Fibroblast of the aortic adventitia (primary cell): ENCODE measurements at regions not wholly inside any gene's neighbourhood (a gene's known extent, or its start where the extent isn't known, plus 50 kb on each side); places are given as distances from the start of the nearest gene placed in this dataset.

ENCODE experiments used
- DNase-seq: peaks from one replicate; pipeline ENCODE4 v3.0.0-alpha.2; 2010; ENCODE audit warnings: low read depth
- H3K4me3 ChIP-seq: 2 replicates; pipeline ENCODE4 v1.5.1; 2011; ENCODE audit warnings: low read depth, mild to moderate bottlenecking, control low read depth, low read length, moderate library complexity
- TF ChIP-seq, protein P1 (sequence below): IDR thresholded peaks from 2 replicates; pipeline ENCODE4 v1.5.1; 2011; ENCODE audit warnings: mild to moderate bottlenecking, low read length, control low read depth, inconsistent platforms; ENCODE audit not compliant: insufficient read depth

DNA sequence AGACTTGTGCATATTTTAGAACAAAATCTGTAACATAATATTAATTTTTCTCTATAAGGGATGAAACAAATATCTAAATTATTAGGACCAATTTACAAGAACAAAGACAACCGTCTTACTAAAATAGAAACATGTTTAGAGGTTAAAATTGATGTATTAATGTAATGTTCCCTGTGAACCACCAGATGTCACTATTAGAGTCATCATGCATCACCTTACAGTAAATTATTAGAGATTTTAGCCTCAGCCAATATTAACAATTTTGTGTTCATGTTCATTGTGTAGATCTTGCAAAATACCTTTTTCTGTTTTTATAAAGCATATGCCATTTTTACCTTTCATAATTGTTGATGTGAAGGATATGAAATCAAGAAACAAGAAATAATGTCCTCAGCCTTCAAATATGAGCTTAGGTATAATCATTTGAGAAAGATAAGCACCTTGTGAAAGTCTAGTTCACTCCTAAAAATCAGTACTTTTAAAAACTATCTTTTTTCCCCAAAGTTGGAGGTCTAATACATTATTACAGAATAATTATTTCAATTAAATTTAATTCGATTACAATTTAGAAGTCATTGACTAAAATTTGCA lies 344.3 kb upstream of the KCNH7 start:
- H3K4me3 ChIP-seq = no peak overlapping the region
- TF ChIP-seq, protein P1, sequence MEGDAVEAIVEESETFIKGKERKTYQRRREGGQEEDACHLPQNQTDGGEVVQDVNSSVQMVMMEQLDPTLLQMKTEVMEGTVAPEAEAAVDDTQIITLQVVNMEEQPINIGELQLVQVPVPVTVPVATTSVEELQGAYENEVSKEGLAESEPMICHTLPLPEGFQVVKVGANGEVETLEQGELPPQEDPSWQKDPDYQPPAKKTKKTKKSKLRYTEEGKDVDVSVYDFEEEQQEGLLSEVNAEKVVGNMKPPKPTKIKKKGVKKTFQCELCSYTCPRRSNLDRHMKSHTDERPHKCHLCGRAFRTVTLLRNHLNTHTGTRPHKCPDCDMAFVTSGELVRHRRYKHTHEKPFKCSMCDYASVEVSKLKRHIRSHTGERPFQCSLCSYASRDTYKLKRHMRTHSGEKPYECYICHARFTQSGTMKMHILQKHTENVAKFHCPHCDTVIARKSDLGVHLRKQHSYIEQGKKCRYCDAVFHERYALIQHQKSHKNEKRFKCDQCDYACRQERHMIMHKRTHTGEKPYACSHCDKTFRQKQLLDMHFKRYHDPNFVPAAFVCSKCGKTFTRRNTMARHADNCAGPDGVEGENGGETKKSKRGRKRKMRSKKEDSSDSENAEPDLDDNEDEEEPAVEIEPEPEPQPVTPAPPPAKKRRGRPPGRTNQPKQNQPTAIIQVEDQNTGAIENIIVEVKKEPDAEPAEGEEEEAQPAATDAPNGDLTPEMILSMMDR = peak; percentile 57
- peak; percentile 52 for DNase-seq

DNA sequence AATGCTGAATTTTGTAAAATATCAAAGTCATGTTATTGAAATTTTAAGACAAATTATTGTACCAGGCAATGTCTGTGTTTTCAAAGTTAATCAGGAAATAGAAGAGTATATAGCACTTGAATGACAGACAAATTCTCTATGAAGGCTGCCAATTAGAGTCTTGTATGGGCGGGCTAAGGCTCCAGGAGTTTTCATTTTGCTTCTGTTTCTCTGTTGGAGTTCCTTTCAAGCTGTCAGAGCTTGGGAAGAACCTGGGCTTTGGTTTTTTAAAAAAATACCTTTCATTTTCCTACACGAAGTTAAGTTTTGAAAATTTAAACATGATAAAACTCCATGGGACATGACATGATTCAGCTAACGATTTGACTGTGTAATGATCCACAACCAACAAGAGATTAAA lies 339.0 kb upstream of the KCNH7 start:
- DNase-seq = no peak
- TF ChIP-seq, protein P1 = no peak
- H3K4me3 ChIP-seq = no peak overlapping the region

- H3K4me3 ChIP-seq = no peak overlapping the region
- no peak for DNase-seq
Observed at GRCh38 chr2:163175294-163175693, 336.7 kb upstream of the KCNH7 start.

GRCh38 chr2:163173591-163173990 lies 335.0 kb upstream of the KCNH7 start:
- no peak for DNase-seq
- TF ChIP-seq, protein P1 = no peak
- H3K4me3 ChIP-seq = no peak overlapping the region

More at GRCh38 chr2:163175294-163175693, 336.7 kb upstream of the KCNH7 start:
- TF ChIP-seq, protein P1 = no peak

DNA sequence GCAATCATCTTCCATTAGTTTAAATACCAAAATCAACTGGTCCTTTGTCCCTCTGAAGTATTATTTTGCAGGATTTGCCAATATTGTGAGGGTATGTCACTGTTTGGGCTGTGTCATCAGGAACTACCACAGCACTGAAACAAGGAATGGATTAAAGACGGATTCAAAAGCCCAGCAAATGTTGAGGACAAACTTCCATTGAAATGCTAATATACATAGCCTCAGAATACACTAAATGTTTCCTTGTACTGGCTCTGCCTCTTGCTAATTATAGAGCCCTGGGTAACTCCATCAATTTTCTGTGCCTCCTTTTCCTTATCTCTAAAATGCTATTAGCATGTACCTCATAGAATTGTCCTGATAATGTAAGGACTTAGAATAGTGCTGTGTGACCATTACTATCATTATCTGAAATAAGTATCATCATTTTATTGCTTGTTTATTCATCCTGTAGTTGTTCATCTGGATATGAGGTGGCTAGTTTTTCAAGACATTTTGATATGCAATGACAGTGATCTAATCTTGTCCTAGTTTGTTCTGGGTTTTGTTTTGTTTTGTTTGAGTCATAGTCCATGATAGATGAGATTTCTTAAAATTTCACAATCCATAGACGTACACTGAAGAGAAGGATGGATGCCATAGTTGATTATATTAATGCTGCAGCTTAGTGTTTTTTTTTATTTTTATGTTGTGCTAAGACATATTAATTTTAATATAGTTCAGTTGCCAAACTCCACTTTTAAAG lies 333.4 kb upstream of the KCNH7 start:
- DNase-seq = no peak
- H3K4me3 ChIP-seq = no peak overlapping the region
- TF ChIP-seq, protein P1 = no peak

GRCh38 chr2:163157891-163158496 lies 319.4 kb upstream of the KCNH7 start:
- TF ChIP-seq, protein P1 = no peak
- DNase-seq = peak; percentile 36
- no peak overlapping the region for H3K4me3 ChIP-seq
